SK-MEL-5 (cell line): ENCODE measurements at regions not wholly inside any gene's neighbourhood (a gene's known extent, or its start where the extent isn't known, plus 50 kb on each side); places are given as distances from the start of the nearest gene placed in this dataset.

Experiments used
- DNase-seq: peaks from one replicate; pipeline ENCODE4 v3.0.0-alpha.2; 2016; ENCODE audit warnings: low read depth, low spot score
- in situ Hi-C: cut with HindIII; loops from 2 replicates; pipeline ENCODE4 v1.10.0; 2016; ENCODE audit warnings: low sequenced_read_pairs, high pct_unique_total_duplicates, low pct_unique_long_range_greater_than_20kb

GRCh38 chr12:61521258-61521657, 738.9 kb upstream of the USP15 start:
- in situ Hi-C loops, result no loop called here
- no peak for DNase-seq

- in situ Hi-C loops, result no loop called here
- DNase-seq, result no peak
These were observed 736.8 kb upstream of the USP15 start for GRCh38 chr12:61523276-61523992.

- in situ Hi-C loops, result no loop called here
- DNase-seq, result no peak
These were observed 735.4 kb upstream of the USP15 start for GRCh38 chr12:61524851-61525250.

- DNase-seq, result no peak
- in situ Hi-C loops, result no loop called here
These were observed 734.9 kb upstream of the USP15 start for GRCh38 chr12:61525331-61525730.

- in situ Hi-C loops, result no loop called here
- no peak for DNase-seq
These were observed 729.7 kb upstream of the USP15 start for GRCh38 chr12:61530456-61530855.

GRCh38 chr12:61531195-61531594, 729.0 kb upstream of the USP15 start:
- in situ Hi-C loops, result no loop called here
- no peak for DNase-seq

GRCh38 chr12:61536117-61536516, 724.1 kb upstream of the USP15 start:
- DNase-seq, result no peak
- in situ Hi-C loops, result no loop called here

GRCh38 chr12:61536525-61536924, 723.7 kb upstream of the USP15 start:
- DNase-seq, result no peak
- in situ Hi-C loops, result no loop called here

GRCh38 chr12:61538951-61539350, 721.3 kb upstream of the USP15 start:
- in situ Hi-C loops, result no loop called here

GRCh38 chr12:61542551-61542950, 717.7 kb upstream of the USP15 start:
- in situ Hi-C loops, result no loop called here
- DNase-seq, result no peak

More at GRCh38 chr12:61538951-61539350, 721.3 kb upstream of the USP15 start:
- peak; percentile 62 for DNase-seq

GRCh38 chr12:61546296-61546695, 713.9 kb upstream of the USP15 start:
- DNase-seq, result peak; percentile 33
- in situ Hi-C loops, result no loop called here

GRCh38 chr12:61553091-61553490, 707.1 kb upstream of the USP15 start:
- in situ Hi-C loops, result no loop called here
- DNase-seq, result no peak

- no peak for DNase-seq
- in situ Hi-C loops, result no loop called here
These were observed 705.8 kb upstream of the USP15 start for GRCh38 chr12:61554268-61555008.

- in situ Hi-C loops, result no loop called here
- no peak for DNase-seq
These were observed 696.3 kb upstream of the USP15 start for GRCh38 chr12:61563665-61564450.

GRCh38 chr12:61564466-61564865, 695.7 kb upstream of the USP15 start:
- in situ Hi-C loops, result no loop called here
- no peak for DNase-seq

GRCh38 chr12:61566183-61566582, 694.0 kb upstream of the USP15 start:
- DNase-seq, result no peak
- in situ Hi-C loops, result no loop called here

GRCh38 chr12:61574339-61574738, 685.9 kb upstream of the USP15 start:
- in situ Hi-C loops, result no loop called here
- no peak for DNase-seq

- in situ Hi-C loops, result no loop called here
- DNase-seq, result no peak
These were observed 675.3 kb upstream of the USP15 start for GRCh38 chr12:61584943-61585342.
